ENCODE measurements at regions not wholly inside any gene's neighbourhood (a gene's known extent, or its start where the extent isn't known, plus 50 kb on each side); places are given as distances from the start of the nearest gene placed in this dataset.

DNA sequence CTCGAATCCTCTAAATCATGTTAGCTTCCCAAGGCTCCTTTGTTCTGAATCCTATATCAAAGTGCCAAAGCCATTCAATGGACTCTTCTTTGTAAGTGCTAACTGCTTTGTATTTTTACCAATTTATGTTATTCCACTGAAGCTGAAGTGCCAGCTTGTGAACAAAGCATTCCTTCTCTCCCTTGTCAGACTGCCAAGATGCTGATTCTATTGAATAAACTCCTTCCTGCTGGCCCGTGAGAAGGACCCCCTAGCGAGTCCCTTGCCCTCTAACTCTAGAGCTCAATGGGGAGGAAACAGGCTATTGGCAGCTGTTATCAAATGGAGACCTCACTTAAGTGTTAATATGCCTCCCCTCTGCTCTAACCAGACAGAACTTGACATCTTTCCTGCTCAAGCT lies 1097.9 kb upstream of the CNTNAP5 start:
- Mint-ChIP-seq H3K4me3 (ENCODE audit: unreplicated experiment) (no peak overlapping the region), H3K4me1 (ENCODE audit: low read depth) (peaks cover 4% of the 10 kb centered on the region), H3K27ac (ENCODE audit: unreplicated experiment) (no peak overlapping the region)

DNA sequence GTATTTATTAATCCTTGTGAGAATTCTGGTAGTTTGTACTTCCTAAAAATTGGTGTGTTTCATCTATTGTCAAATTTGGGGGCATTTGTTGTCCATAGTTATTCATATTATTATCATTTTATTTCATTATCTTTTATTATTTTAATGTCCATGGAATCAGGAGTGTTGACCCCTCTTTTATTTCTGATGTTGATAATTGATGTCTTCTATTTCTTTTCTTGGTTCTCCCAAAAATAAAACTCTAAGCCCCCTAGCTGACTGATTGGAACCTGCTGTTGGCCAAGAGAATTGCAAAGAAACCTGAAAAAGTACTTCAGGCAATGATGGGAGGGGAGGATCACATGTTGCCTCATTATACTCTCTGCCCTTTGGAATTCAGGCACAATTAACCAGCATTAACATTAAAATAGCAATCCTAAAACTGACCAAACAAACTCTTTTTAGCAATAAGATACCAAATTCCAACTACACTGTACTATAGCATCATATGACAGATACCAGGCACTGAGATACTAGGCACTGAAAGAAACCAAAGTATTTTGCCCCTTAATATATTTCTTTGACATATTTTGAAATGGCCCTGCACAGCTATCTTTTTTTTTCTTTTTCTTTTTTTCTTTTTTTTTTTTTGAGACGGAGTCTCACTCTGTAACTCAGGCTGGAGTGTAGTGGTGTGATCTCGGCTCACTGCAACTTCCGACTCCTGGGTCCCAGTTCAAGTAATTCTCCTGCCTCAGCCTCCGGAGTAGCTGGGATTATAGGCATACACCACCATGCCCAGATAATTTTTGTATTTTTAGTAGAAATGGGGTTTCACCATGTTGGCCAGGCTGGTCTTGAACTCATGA lies 1097.2 kb upstream of the CNTNAP5 start:
- no peak for TF ChIP-seq CTCF (IDR thresholded peaks at IDR 0.05)

More for the DNA sequence above, 1097.9 kb upstream of the CNTNAP5 start:
- Mint-ChIP-seq H3K9me3 (ENCODE audit: low read depth) (peaks cover 6% of the 10 kb centered on the region), H3K36me3 (ENCODE audit: low read depth) (no peaks in the 10 kb centered on the region), H3K27me3 (ENCODE audit: low read depth) (peaks cover 2% of the 10 kb centered on the region)
- no peak for TF ChIP-seq CTCF (IDR thresholded peaks at IDR 0.05)
- no peak for DNase-seq (ENCODE audit: low spot score)

DNA sequence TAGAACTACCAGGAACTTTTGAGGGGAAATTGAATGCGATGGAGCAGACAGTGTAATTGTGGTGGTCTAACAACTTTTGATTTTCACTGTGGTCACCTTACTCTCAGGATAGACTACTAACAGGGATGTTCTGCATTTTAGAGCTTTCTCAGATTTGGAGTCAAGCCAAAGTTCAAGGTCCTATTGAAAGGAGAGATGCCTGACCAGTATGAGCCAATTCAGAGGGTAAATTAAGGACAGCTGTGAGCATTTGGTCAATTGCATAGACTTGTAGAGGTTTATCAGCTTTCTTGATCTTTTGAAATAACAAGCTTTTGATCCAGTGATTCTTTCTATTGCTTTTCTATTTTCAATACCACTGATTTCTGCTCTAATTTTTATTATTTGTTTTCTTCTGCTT lies 1095.7 kb upstream of the CNTNAP5 start:
- Mint-ChIP-seq H3K27ac (ENCODE audit: unreplicated experiment) (no peak overlapping the region), H3K4me1 (ENCODE audit: low read depth) (peaks cover 4% of the 10 kb centered on the region), H3K36me3 (ENCODE audit: low read depth) (no peaks in the 10 kb centered on the region), H3K4me3 (ENCODE audit: unreplicated experiment) (no peak overlapping the region), H3K9me3 (ENCODE audit: low read depth) (peaks cover 6% of the 10 kb centered on the region), H3K27me3 (ENCODE audit: low read depth) (peaks cover 2% of the 10 kb centered on the region)
- no peak for DNase-seq (ENCODE audit: low spot score)
- no peak for TF ChIP-seq CTCF (IDR thresholded peaks at IDR 0.05)

More for the DNA sequence above, 1097.2 kb upstream of the CNTNAP5 start:
- Mint-ChIP-seq H3K4me3 (ENCODE audit: unreplicated experiment) (no peak overlapping the region), H3K4me1 (ENCODE audit: low read depth) (peaks cover 4% of the 10 kb centered on the region), H3K36me3 (ENCODE audit: low read depth) (no peaks in the 10 kb centered on the region), H3K27me3 (ENCODE audit: low read depth) (peaks cover 2% of the 10 kb centered on the region), H3K9me3 (ENCODE audit: low read depth) (peaks cover 6% of the 10 kb centered on the region), H3K27ac (ENCODE audit: unreplicated experiment) (no peak overlapping the region)
- DNase-seq (ENCODE audit: low spot score) = no peak

DNA sequence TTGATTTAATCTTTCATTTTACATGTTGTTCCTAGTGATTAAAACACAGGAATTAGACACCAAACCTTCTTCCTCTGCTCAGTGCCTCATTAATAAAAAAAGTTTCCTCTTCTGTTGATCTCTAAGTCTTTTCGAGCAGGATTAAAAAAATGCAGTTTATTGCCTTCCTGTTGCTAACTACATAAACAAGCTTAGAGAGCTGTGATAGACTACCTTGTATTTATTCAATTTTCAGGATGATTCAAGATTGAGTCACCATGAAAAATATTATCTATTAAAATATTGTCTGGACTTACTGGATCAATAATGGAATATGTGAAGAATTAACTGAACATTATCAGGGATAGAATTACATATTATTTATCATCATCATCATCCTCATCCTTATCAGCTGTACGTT lies 1089.6 kb upstream of the CNTNAP5 start:
- no peak overlapping the region for H3K4me3 Mint-ChIP-seq (ENCODE audit: unreplicated experiment)
- H3K27me3 Mint-ChIP-seq (ENCODE audit: low read depth) = no peaks in the 10 kb centered on the region
- H3K27ac Mint-ChIP-seq (ENCODE audit: unreplicated experiment) = no peak overlapping the region
- no peaks in the 10 kb centered on the region for H3K4me1 Mint-ChIP-seq (ENCODE audit: low read depth)
- H3K9me3 Mint-ChIP-seq (ENCODE audit: low read depth) = no peaks in the 10 kb centered on the region
- TF ChIP-seq CTCF (IDR thresholded peaks at IDR 0.05) = no peak
- H3K36me3 Mint-ChIP-seq (ENCODE audit: low read depth) = no peaks in the 10 kb centered on the region
- DNase-seq (ENCODE audit: low spot score) = no peak

DNA sequence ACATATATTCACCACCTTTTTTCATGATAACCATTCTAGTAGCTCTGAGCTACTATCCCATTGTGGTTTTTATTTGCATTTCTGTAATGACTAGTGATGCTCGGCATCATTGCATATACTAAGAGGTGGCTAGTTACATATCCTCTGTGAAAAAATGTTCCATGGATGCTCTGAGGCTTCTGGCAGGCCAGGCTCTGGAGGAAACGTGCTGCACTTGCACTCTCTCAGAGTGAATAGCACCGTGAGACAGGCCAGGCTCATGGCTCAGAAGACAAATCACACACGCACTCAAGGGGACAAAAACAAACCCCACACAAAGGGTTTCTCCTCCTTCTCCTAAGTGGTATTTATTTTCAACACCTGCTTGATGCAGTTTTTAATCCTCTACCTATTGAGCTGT lies 1085.3 kb upstream of the CNTNAP5 start:
- Mint-ChIP-seq H3K4me1 (ENCODE audit: low read depth) (no peaks in the 10 kb centered on the region), H3K27me3 (ENCODE audit: low read depth) (no peaks in the 10 kb centered on the region), H3K36me3 (ENCODE audit: low read depth) (no peaks in the 10 kb centered on the region), H3K9me3 (ENCODE audit: low read depth) (no peaks in the 10 kb centered on the region), H3K4me3 (ENCODE audit: unreplicated experiment) (no peak overlapping the region), H3K27ac (ENCODE audit: unreplicated experiment) (no peak overlapping the region)
- no peak for DNase-seq (ENCODE audit: low spot score)
- TF ChIP-seq CTCF (IDR thresholded peaks at IDR 0.05) = no peak

Measured in chondrocyte (in vitro differentiated cells).